Colon (tissue), 2 donors: ENCODE measurements at regions not wholly inside any gene's neighbourhood (a gene's known extent, or its start where the extent isn't known, plus 50 kb on each side); places are given as distances from the start of the nearest gene placed in this dataset.

Experiments used
- FAIRE-seq: peaks from 2 replicates; lab custom pipeline; 2012; peaks lifted over from hg19 to GRCh38; lab: Jason Lieb, UNC
- donor health status: control.
- donor health status: control.

- FAIRE-seq = no peak
These were observed 393.4 kb upstream of the KIF2A start for GRCh38 chr5:61912559-61912958.

GRCh38 chr5:61915646-61916045 is 390.4 kb upstream of the KIF2A start:
- no peak for FAIRE-seq

DNA sequence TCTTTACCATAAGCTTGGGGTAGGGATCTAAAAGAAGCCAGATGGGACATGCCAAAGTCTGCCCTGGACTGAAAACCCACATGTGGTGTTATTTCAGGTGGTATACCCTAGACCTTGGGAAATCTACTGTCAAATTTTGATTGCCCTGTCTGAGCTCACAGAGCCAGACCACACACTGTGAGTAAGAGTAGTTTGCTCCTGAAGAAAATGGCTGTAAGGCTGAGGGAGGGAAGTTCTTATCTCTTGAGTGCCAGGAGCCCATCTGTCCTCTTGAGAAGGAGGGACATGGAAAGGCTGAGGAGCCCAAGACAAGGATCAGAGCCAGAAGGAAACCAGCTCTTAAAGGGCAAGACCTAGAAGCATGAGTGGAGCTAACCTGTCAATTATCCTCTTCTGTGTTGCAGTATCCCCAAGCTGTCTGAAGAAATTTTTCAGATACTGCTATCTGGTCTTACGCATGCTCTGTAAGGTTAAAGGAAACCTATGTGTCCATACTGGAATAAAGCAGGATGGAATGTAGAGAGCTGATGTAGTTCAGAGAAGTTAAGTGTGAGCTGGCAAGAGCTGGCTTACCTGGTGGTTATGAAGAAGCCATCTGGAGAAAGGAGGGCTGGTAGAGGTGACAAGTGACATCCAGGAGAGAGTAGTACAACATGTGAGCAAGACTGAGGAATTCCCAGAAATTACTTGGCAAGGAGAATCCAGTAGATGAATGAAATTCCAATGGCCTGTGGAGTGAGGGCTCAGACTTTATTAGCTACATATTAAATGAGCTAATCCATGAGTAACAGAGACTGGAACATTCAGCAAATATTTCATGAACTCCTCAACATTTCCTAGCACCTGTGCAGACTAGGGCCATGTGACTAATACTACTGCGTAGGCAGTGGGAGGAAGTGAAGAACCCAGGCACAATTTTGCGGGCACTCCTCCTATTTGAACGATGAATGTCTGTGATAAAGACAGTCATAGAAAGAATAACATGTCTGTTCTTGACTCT is 389.1 kb upstream of the KIF2A start:
- no peak for FAIRE-seq

DNA sequence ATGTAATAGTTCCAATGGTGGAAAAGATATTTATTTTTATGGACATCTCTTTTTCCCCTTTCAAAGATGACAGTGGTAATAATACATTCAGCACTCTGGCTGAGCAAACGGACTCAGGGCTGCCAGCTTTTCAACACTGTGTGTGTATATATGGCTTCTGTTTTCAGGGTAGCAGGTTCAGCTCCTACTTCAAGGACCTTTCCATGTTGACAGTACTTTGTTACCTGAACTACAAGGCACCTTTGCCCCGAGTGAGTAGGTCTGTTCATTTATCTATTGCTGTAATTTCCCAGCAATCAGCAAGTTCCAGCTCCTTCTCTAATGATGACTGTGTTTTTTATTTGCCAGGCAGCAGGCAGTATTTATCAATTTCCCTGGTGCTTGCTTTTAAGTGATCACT is 387.4 kb upstream of the KIF2A start:
- FAIRE-seq = no peak

DNA sequence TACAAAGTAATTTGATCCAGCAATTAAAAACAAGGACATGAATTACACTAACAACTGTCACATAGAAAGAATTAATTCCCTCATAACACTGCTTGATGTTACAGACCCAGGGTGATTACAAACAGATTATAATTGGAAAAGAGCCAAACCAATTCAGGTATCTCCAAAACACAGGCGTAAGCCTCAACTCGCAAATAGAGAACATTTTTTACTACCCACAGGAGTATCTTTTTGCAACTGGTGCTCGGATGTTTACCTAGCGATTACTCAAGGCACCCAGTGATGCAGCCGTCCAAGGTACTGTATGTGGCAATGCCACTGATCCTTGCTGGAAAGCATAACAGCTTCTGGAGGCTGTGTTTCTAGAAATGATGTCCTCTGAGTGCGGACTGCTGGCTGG is 386.1 kb upstream of the KIF2A start:
- FAIRE-seq = no peak

DNA sequence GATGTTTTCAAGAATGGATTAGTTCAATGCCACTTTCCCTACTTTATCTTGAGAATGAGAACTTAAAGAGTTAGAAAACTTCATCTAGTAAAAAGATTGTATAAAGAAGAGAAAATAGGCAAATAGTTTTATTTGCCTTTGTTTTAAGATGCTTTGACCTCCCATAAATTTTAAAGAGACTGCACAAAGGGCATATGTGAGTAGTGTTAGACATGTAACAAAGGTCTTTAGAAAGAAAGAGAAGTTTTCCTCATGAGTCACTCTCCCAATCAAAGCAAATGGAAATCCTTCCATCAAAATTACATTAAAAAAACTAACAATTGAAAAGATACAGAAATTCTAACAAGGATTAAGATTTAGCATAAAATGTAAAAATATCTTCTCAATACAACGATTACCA is 381.8 kb upstream of the KIF2A start:
- FAIRE-seq = no peak

- no peak for FAIRE-seq
These were observed 379.1 kb upstream of the KIF2A start for GRCh38 chr5:61926911-61927310.

DNA sequence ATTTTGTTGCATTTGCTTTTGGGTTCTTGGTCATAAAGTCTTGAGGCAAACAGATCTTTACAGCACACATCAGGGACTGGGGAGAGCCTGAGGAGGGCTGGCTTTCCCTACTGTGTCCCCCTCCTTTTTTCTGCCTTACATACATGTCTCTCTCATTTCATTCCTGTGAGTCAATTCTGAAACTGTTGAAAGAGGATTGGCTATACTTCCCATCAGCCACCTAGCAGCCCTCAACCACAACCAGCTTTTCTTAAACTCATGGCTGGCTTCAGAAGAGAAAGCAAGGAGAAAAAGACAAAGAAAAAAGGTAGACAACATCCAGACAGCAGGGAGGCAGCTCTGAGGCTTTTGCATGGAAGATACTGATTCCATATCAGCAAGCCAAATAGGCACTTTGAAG is 374.8 kb upstream of the KIF2A start:
- FAIRE-seq = no peak

GRCh38 chr5:61933787-61934626 is 372.0 kb upstream of the KIF2A start:
- no peak for FAIRE-seq

- FAIRE-seq = no peak
These were observed 364.4 kb upstream of the KIF2A start for GRCh38 chr5:61941637-61942036.

GRCh38 chr5:61942462-61943049 is 363.4 kb upstream of the KIF2A start:
- no peak for FAIRE-seq

DNA sequence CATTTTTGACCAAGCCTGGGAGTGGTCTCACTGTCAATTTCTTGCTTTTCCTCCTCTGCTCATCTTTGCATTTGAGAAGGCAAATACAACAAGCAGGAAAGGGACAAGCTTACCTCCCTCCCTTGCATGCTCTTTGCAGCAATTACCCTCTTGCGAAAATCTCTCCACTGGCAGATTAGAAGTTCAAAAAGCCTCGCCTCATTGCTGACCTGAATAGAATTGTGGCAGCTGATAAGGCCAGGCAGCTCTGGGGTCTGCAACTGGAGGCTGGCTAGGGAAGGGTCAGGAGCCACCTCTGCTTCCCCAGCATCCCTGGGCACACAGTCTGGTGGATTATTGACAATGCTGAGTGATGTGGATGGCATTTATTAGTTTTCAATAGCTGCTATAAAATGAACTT is 362.3 kb upstream of the KIF2A start:
- no peak for FAIRE-seq

DNA sequence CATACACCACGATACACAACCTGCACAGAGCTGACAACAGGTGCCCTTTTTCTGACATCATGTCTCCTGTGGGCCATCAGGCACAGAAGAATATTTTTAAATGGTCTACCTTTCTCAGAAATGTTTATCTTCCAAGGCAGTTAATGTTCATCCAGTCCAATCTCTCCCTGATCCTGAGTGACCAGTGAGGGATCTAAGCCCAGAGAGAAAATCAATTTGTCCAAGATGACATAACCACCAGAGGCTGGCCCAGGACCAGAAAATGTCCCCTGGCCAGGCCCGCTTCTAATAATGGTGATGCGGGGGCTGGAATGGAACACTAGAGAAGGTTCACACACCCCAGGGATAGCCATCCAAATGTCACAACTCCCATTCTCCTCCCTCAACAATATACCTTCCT is 357.9 kb upstream of the KIF2A start:
- no peak for FAIRE-seq

DNA sequence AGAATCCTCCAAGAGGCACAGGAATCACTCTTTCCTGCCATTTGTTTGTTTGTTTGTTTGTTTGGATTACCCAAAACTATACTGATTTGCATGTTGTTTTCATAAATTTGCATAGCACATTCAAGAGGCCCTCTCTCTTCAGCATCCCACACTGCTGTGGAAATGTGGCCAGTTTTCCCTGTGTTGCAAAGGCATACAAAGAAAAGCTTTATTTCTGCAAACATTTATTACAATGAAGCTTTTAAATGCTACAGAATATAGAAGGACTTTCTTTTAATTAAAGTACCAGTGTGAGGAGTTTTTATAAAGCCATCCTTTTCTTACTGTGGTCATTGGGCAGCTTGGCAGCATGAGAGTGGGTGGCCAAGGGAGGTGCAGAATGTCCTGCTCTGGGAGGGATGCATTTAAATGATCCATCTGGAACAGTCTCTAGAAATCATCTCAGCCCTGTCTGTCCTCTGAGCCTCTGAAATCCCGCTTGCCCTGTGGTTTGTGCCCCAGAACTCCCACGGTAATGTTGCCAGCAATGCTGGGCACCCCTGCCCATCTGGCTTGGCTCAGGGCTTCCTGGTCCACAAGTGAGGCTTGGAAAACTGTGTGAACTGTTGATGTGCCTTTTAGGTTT is 356.8 kb upstream of the KIF2A start:
- FAIRE-seq = no peak

- no peak for FAIRE-seq
These were observed 356.1 kb upstream of the KIF2A start for GRCh38 chr5:61949679-61950435.

DNA sequence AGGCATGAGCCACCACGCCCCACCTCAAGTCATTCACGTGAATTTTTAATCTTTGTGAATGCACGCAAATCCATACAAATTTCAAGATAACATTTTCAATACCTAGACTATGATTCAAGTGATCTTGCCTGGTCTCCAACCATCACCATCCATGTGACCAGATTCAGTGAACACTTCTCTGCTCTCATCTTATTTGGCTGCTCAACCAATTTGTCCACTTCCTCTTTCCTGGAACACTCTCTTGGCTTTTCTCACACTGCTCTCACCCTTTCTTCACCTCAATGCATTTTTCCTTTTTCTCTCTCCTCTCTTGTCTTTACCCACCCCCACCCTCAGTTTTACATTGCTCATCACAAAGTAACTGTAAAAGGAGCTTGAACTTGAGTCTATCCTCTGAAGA is 354.7 kb upstream of the KIF2A start:
- no peak for FAIRE-seq

DNA sequence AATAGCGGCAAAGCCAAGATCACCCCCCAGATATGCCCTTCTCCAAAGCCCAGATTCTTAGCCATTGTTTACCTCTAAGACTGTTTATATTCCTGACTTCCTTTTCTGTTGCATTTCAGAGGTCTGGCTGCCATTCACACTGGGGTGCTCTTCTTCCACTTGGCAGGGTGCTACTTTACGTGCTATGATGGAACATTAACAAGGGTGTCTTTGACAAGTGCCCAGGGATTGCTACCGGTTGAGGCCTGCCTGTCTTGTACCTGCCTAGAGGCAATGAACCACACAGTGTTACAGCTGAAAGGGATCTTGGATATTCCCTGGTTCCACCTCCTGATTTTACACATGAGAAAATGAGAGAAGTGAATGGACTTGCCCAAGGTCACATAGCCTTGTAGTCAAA is 352.1 kb upstream of the KIF2A start:
- no peak for FAIRE-seq

DNA sequence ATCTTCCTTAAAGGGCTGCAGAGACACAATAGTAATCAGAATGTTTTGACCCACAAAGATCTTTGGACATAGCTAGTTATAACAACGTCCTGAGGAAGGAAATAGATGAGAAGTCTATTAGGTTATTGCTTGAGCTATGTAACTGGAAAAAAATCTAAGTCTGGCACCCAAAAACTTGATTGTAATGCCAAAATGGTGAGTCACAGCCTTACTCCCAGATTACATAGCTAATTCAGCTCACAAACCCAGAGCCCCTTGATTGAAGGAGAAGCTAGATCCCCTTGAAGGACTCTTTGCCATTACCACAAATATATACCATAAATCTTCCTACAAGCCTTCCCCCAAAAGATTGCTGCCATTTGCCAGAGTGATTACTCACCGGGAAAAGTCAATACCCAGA is 341.8 kb upstream of the KIF2A start:
- no peak for FAIRE-seq

GRCh38 chr5:61965069-61965468 is 340.9 kb upstream of the KIF2A start:
- no peak for FAIRE-seq

- no peak for FAIRE-seq
These were observed 340.5 kb upstream of the KIF2A start for GRCh38 chr5:61965490-61965889.

DNA sequence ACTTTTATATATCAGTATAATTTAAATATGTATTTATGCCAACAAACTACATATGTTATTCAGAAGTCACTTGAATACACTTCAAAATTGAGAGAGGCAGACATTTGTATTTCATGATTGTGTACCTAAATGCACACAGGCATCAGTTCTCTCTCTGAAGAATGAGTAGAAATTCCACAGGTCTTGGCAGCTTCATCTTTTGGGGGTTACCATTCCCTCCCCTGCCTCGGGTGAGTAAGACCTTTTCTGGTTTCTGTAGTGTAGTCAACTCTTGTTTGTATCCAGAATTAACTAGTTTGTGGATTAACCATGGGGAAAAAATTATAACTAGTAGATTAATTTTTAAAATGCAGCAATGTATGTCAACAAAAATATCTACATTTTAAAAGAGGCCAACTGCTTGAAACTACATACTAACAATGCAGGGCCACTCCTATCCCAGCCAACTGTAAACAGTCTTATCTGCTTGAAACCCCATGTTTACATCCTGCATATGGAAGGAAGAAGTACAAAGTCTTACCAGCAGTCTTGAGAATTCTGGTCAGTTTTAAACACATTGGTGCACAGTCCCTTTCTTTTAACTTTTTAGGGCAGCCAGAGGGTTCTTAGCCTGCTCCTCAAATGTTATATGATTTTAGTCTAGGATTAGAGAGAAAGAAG is 339.6 kb upstream of the KIF2A start:
- no peak for FAIRE-seq
